SK-N-SH treated with all-trans-retinoic acid at 6 μM for 48 hours (cell line): ENCODE measurements at regions not wholly inside any gene's neighbourhood (a gene's known extent, or its start where the extent isn't known, plus 50 kb on each side); places are given as distances from the start of the nearest gene placed in this dataset.

Experiments used
- ARNTL ChIP-seq: fragments of 450-650 bp; formaldehyde crosslinking; IDR thresholded peaks from 2 replicates; pipeline ENCODE4 v1.5.0; 2020; ENCODE audit warnings: low read depth, mild to moderate bottlenecking, moderate library complexity, borderline replicate concordance
- RARB ChIP-seq: fragments of 250-450 bp; sonication (Bioruptor Pico); IDR thresholded peaks from 2 replicates; pipeline ENCODE4 v1.8.0; 2021; ENCODE audit warnings: mild to moderate bottlenecking, moderate library complexity
- TCF4 ChIP-seq: fragments of 250-450 bp; sonication (Bioruptor Pico); IDR thresholded peaks from 2 replicates; pipeline ENCODE4 v1.8.0; 2021; ENCODE audit warnings: mild to moderate bottlenecking, moderate library complexity, borderline replicate concordance
- ZFP3 ChIP-seq: fragments of 250-450 bp; sonication (Bioruptor Pico); IDR thresholded peaks from 2 replicates; pipeline ENCODE4 v1.5.0; 2020; ENCODE audit warnings: mild to moderate bottlenecking, moderate library complexity
- ZFP30 ChIP-seq: fragments of 450-650 bp; formaldehyde crosslinking; IDR thresholded peaks from 2 replicates; pipeline ENCODE4 v1.5.0; 2022; ENCODE audit warnings: mild to moderate bottlenecking, moderate library complexity
- TF ChIP-seq, protein P1 (sequence below): fragments of 250-450 bp; sonication (Bioruptor Pico); IDR thresholded peaks from 2 replicates; pipeline ENCODE4 v1.8.0; 2020; ENCODE audit warnings: mild to moderate bottlenecking, moderate library complexity, borderline replicate concordance

DNA sequence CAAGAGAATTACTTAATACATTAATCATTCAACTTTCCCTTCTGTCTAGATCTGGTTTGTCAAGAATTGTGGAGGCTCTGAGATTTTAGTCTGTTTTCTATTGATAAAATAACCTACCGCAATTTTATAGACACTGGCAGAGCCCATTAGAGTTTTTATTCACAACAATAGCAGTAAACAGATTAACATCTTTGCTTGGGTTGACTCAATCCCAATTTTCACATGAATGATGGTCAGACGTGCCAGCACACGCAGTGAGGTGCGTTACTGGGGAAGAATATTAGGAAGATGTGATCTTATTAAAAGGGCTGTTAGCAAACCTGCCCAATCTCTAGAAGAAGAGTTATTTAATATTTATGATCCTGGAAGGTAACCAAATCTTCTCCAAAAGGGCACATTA lies 736.6 kb downstream of the MRPL39 start:
- TF ChIP-seq TCF4 (no peak), ZFP30 (CRISPR knock-in tag) (no peak), ARNTL (no peak), ZFP3 (no peak), RARB (CRISPR knock-in tag) (no peak)
- TF ChIP-seq, protein P1, sequence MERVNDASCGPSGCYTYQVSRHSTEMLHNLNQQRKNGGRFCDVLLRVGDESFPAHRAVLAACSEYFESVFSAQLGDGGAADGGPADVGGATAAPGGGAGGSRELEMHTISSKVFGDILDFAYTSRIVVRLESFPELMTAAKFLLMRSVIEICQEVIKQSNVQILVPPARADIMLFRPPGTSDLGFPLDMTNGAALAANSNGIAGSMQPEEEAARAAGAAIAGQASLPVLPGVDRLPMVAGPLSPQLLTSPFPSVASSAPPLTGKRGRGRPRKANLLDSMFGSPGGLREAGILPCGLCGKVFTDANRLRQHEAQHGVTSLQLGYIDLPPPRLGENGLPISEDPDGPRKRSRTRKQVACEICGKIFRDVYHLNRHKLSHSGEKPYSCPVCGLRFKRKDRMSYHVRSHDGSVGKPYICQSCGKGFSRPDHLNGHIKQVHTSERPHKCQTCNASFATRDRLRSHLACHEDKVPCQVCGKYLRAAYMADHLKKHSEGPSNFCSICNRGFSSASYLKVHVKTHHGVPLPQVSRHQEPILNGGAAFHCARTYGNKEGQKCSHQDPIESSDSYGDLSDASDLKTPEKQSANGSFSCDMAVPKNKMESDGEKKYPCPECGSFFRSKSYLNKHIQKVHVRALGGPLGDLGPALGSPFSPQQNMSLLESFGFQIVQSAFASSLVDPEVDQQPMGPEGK (CRISPR knock-in tag), result no peak
